Fibroblast of lung (primary cell): ENCODE measurements at regions not wholly inside any gene's neighbourhood (a gene's known extent, or its start where the extent isn't known, plus 50 kb on each side); places are given as distances from the start of the nearest gene placed in this dataset.

Source experiments
- DNase-seq, 2 donors: peaks; one replicate each; pipeline versions ENCODE4 v3.0.0 to v3.0.0-alpha.2; 2010; ENCODE audit warnings: low read depth in 2 of 2
- H2AFZ ChIP-seq: 2 replicates; pipeline ENCODE4 v1.5.1; 2012; ENCODE audit warnings: low read length, control low read depth, inconsistent platforms
- H3K27ac ChIP-seq: 2 replicates; pipeline ENCODE4 v1.5.1; 2011; ENCODE audit warnings: low read length, control low read depth; ENCODE audit not compliant: insufficient read depth
- H3K27me3 ChIP-seq: 2 replicates; pipeline ENCODE4 v1.5.1; 2011; ENCODE audit warnings: mild to moderate bottlenecking, low read length; ENCODE audit not compliant: control insufficient read depth, insufficient read depth
- H3K36me3 ChIP-seq: 2 replicates; pipeline ENCODE4 v1.5.1; 2011; ENCODE audit warnings: low read length; ENCODE audit not compliant: control insufficient read depth, insufficient read depth
- H3K4me1 ChIP-seq: 2 replicates; pipeline ENCODE4 v1.5.1; 2011; ENCODE audit warnings: low read length; ENCODE audit not compliant: control insufficient read depth, insufficient read depth; ENCODE audit errors: extremely low read depth
- H3K4me2 ChIP-seq: 2 replicates; pipeline ENCODE4 v1.5.1; 2011; ENCODE audit warnings: low read length, control low read depth; ENCODE audit not compliant: insufficient read depth; ENCODE audit errors: extremely low read depth
- H3K4me3 ChIP-seq, 4 experiments: fragments of 200-600 bp in 1 of 4; sonication (generic) in 1 of 4; replicated peaks in 1 of 4; 2 replicates each; pipeline ENCODE4 v1.5.1; 2011 to 2016; ENCODE audit warnings: low read length in 4 of 4, low read depth in 3 of 4, mild to moderate bottlenecking in 3 of 4, control low read depth in 2 of 4, inconsistent platforms in 1 of 4, mixed read lengths in 1 of 4; ENCODE audit not compliant: insufficient read depth in 1 of 4; ENCODE audit errors: control extremely low read depth in 1 of 4
- H3K79me2 ChIP-seq: 2 replicates; pipeline ENCODE4 v1.5.1; 2012; ENCODE audit warnings: mild to moderate bottlenecking, low read length, inconsistent platforms; ENCODE audit not compliant: control insufficient read depth, insufficient read depth
- H3K9ac ChIP-seq: 2 replicates; pipeline ENCODE4 v1.5.1; 2011; ENCODE audit warnings: mild to moderate bottlenecking, low read length, control low read depth; ENCODE audit not compliant: insufficient read depth
- H3K9me3 ChIP-seq: 2 replicates; pipeline ENCODE4 v1.5.1; 2012; ENCODE audit warnings: low read depth, low read length; ENCODE audit not compliant: control insufficient read depth, insufficient read depth
- H4K20me1 ChIP-seq: 2 replicates; pipeline ENCODE4 v1.5.1; 2011; ENCODE audit warnings: low read length; ENCODE audit not compliant: control insufficient read depth, insufficient read depth; ENCODE audit errors: extremely low read depth
- EZH2 ChIP-seq: IDR thresholded peaks from 2 replicates; pipeline ENCODE4 v1.5.1; 2012; ENCODE audit warnings: low read length, control low read depth, mild to moderate bottlenecking; ENCODE audit errors: missing control alignments
- TF ChIP-seq, protein P1 (sequence below), 2 donors: IDR thresholded peaks in 1 of 2; conservative IDR thresholded peaks in 1 of 2; 1 replicate in 1 of 2; 2 replicates in 1 of 2; pipeline ENCODE4 v1.5.1; 2011 to 2012; ENCODE audit warnings: low read length in 2 of 2, control low read depth in 1 of 2, inconsistent platforms in 1 of 2, low read depth in 1 of 2, mild to moderate bottlenecking in 1 of 2

DNA sequence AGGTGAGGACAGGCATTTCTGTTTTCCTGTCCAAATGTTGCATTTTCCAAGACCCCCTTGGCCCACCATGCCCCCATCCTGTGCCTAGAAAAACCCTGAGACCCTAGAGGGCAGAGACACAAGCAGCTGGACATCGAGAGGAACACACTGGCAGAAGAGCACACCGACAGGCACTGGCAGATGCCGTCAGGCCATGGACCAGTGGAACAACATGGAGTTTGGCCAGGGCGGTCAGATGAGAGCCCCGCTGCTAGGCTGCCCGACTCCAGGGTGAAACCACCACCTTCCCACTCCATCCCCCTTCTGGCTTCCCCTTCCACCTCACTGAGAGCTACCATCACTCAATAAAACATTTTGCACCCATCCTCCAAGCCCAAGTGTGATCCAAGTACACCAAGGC is 438.4 kb downstream of the SIPA1L2 start:
- Histone ChIP-seq H3K4me2 (no peak overlapping the region), H3K36me3 (no peaks in the 10 kb centered on the region), H3K4me1 (no peaks in the 10 kb centered on the region), H3K9ac (no peak overlapping the region), H3K27ac (no peak overlapping the region), H3K4me3 (no peak overlapping the region), H4K20me1 (no peaks in the 10 kb centered on the region), H3K79me2 (no peaks in the 10 kb centered on the region), H3K9me3 (no peaks in the 10 kb centered on the region), H2AFZ (no peak overlapping the region), H3K27me3 (no peaks in the 10 kb centered on the region)
- no peak for DNase-seq
- TF ChIP-seq EZH2: no peak
- TF ChIP-seq, protein P1, sequence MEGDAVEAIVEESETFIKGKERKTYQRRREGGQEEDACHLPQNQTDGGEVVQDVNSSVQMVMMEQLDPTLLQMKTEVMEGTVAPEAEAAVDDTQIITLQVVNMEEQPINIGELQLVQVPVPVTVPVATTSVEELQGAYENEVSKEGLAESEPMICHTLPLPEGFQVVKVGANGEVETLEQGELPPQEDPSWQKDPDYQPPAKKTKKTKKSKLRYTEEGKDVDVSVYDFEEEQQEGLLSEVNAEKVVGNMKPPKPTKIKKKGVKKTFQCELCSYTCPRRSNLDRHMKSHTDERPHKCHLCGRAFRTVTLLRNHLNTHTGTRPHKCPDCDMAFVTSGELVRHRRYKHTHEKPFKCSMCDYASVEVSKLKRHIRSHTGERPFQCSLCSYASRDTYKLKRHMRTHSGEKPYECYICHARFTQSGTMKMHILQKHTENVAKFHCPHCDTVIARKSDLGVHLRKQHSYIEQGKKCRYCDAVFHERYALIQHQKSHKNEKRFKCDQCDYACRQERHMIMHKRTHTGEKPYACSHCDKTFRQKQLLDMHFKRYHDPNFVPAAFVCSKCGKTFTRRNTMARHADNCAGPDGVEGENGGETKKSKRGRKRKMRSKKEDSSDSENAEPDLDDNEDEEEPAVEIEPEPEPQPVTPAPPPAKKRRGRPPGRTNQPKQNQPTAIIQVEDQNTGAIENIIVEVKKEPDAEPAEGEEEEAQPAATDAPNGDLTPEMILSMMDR (conservative IDR thresholded peaks at IDR 0.05 in 1 of 2, IDR thresholded peaks at IDR 0.05 in 1 of 2; ENCODE audit: low read depth in 1 of 2, low read length in 2 of 2): no peak

- Histone ChIP-seq H3K27me3 (no peaks in the 10 kb centered on the region), H3K4me3 (no peak overlapping the region), H3K9me3 (no peaks in the 10 kb centered on the region), H3K4me2 (no peak overlapping the region), H3K79me2 (no peaks in the 10 kb centered on the region), H3K9ac (no peak overlapping the region), H3K36me3 (no peaks in the 10 kb centered on the region), H3K4me1 (no peaks in the 10 kb centered on the region), H2AFZ (no peak overlapping the region), H3K27ac (no peak overlapping the region), H4K20me1 (no peaks in the 10 kb centered on the region)
- TF ChIP-seq, protein P1 (conservative IDR thresholded peaks at IDR 0.05 in 1 of 2, IDR thresholded peaks at IDR 0.05 in 1 of 2; ENCODE audit: low read depth in 1 of 2, low read length in 2 of 2): no peak
- TF ChIP-seq EZH2: no peak
- DNase-seq: no peak
Measured at GRCh38 chr1:232188318-232188717, 441.6 kb downstream of the SIPA1L2 start.

- H3K4me3 ChIP-seq: no peak overlapping the region
- H4K20me1 ChIP-seq: no peaks in the 10 kb centered on the region
- H3K9me3 ChIP-seq: no peaks in the 10 kb centered on the region
- H3K4me1 ChIP-seq: no peaks in the 10 kb centered on the region
- no peak overlapping the region for H2AFZ ChIP-seq
- H3K27me3 ChIP-seq: no peaks in the 10 kb centered on the region
- no peak for TF ChIP-seq EZH2
- TF ChIP-seq, protein P1 (conservative IDR thresholded peaks at IDR 0.05 in 1 of 2, IDR thresholded peaks at IDR 0.05 in 1 of 2; ENCODE audit: low read depth in 1 of 2, low read length in 2 of 2): no peak
- no peaks in the 10 kb centered on the region for H3K36me3 ChIP-seq
- H3K27ac ChIP-seq: no peak overlapping the region
- no peak overlapping the region for H3K9ac ChIP-seq
- no peaks in the 10 kb centered on the region for H3K79me2 ChIP-seq
- no peak for DNase-seq
- H3K4me2 ChIP-seq: no peak overlapping the region
Measured at GRCh38 chr1:232186931-232187330, 443.0 kb downstream of the SIPA1L2 start.
